ENCODE measurements at regions not wholly inside any gene's neighbourhood (a gene's known extent, or its start where the extent isn't known, plus 50 kb on each side); places are given as distances from the start of the nearest gene placed in this dataset.
"Not testable (repeated sequence)": the region's sequence is repeated elsewhere in the genome, so short reads cannot be mapped to it uniquely, and the experiment has no call there.

GRCh38 chr18:78429127-78430108 is 550.2 kb upstream of the SALL3 start:
- no peak for DNase-seq

DNA sequence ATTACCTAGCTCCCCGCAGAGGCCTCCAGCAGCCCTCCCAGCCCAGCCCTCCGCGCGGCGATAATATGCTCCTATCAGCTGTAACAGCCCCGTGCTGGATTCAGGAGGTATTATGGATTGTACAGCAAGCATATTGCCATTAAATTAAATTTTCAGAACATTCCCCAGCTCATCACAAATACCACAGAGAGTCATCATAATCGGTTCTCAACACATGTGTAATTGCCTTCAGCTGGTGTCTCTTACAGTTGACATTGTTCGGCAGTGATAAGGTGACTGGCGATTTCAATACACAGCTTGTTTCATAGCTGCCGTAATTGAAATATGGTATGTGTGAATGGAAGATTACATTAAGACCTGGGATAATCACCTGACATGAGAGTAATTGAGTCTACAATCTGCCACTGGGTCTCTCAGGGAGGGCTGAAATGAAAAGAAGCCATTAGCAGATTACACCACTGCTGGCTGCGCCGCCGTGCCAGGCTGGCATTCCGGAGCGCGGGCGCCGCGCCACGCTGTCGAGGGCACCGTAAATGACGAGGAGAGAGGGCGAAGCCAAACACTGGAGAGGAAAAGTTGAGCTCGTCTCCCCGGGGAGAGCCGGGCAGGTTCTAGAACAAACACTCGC is 549.4 kb upstream of the SALL3 start:
- DNase-seq = no peak

- no peak for DNase-seq
These were observed 548.0 kb upstream of the SALL3 start for GRCh38 chr18:78431606-78432005.

GRCh38 chr18:78433562-78433961 is 546.1 kb upstream of the SALL3 start:
- no peak for DNase-seq

DNA sequence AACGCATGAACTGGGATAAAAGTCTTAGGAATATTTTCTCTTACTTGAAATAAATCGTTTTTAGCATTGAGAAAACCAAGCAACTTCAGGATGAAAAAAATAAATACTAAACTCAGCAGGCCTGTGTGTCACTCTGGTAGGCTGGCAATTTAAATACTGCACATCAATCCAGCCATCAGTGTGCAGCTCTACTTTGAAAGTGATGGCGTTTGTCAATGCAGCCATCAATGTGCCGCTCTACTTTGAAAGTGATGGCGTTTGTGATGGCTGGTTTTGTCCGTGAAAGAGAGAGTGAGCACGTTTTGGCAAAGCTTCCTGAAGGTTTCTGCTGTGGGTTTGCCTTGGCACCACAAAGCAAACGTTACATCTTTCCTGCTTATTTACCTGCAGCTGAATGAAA is 543.5 kb upstream of the SALL3 start:
- DNase-seq = no peak

DNA sequence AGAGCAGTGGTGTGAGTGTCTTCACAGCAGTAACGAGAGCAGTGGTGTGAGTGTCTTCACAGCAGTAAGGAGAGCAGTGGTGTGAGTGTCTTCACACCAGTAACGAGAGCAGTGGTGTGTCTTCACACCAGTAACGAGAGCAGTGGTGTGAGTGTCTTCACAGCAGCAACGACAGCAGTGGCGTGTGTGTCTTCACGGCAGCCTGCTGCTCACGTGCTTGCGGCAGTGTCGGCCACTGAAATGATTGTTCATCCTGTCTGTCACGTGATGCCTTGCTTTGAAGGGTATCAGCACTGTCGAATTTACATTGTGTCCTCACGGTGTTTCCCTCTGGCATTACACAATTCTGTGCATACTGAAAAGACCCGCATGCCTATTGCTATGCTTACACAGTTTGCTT is 541.4 kb upstream of the SALL3 start:
- DNase-seq = not testable (repeated sequence)

DNA sequence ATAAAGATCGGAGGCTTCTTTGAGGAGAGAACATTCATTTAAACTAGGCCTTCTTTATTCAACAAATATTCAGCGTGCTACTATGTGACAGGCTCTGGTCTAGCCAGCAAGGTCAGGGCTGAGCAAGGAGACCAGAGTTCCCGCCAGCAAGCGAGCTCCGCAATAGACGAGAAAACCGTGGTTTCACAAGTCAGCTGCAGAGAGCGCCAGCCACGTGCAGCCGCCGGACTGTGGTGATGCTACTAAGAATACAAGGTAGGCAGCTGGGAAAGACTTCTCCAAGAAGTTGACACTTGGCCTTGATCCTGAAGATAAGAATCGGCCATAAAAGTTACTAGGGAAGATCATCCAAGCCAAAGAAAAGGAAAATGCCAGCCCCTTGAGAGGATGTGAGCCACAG is 533.7 kb upstream of the SALL3 start:
- DNase-seq = no peak

- DNase-seq = no peak
These were observed 532.4 kb upstream of the SALL3 start for GRCh38 chr18:78447211-78447610.

GRCh38 chr18:78448106-78448505 is 531.5 kb upstream of the SALL3 start:
- no peak for DNase-seq

- DNase-seq = no peak
These were observed 531.0 kb upstream of the SALL3 start for GRCh38 chr18:78448591-78448990.

GRCh38 chr18:78454221-78454620 is 525.4 kb upstream of the SALL3 start:
- DNase-seq = no peak

DNA sequence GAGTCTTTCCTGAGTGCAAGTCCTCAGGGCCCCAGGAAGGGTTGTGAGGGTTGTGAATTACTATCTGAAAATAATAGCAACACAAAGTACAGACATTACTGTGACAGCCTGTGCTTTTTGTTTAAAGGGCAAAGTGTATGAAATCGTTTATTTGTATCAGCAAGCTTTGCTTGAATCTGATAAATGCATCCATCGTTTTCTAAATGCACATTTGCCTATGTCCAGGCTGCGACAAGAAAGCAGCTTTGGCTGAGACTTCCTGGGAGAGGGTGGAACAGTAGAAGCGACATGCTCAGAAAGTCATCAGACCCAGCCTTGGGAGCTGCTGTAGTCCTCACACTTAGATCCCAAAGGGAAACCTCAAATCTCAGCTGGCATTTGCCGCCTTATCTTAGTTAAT is 524.2 kb upstream of the SALL3 start:
- DNase-seq = no peak

GRCh38 chr18:78457011-78457410 is 522.6 kb upstream of the SALL3 start:
- no peak for DNase-seq

DNA sequence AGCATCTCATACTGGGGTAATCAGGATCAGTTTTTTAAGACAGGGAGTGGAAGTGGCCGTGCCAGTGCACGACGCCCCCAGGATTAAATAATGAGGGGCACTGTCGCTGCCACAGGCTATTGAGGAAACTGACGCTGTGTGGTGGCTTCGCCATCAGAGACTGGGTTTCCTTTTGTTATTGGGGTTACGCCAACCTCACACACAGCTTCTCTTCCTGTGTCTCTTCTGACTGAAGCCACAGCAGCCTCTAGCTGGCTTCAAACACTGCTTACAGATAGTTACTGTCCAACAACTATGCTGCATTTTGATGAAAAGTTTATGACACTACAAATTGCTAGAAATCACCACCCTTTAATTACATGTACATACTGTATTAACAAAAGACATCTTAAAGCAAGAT is 521.9 kb upstream of the SALL3 start:
- DNase-seq = no peak

GRCh38 chr18:78458356-78458755 is 521.3 kb upstream of the SALL3 start:
- DNase-seq = no peak

GRCh38 chr18:78459668-78460067 is 520.0 kb upstream of the SALL3 start:
- DNase-seq = no peak

DNA sequence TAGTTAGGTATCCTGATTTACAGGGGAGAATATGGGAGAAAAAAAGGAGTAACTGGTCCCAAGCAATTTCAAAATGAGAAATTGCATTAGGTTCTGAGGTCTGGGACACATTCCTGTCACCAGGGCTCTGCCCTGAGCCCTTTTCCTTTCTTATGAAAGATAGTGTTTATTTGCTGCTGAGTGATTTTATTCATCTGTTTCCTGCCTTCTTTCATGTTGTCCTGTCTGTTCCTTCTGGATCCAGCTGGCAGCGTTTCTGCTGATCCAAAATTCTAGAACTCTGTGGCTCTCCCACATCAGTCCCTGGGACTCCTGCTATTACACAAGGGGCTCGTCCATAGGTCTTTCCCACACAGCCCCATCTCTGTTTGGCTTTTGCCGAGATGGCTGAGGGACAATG is 519.1 kb upstream of the SALL3 start:
- no peak for DNase-seq

GRCh38 chr18:78473563-78473962 is 506.1 kb upstream of the SALL3 start:
- no peak for DNase-seq

- no peak for DNase-seq
These were observed 501.8 kb upstream of the SALL3 start for GRCh38 chr18:78477840-78478239.

DNA sequence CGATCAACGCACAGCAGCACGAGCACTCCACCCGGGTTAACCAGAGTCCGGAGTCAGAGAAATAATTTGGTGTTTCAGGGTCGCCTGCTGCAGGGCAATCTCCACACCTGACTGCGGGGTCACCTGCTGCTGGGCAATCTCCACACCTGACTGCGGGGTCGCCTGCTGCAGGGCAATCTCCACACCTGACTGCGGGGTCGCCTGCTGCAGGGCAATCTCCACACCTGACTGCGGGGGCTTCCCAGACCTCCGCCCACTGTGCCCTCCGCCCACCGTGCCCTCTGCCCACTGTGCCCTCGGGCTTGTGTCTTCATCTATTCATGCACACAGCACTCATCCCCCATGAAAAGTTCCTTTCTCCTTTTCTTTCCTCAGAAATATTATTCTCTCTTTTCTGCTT is 500.2 kb upstream of the SALL3 start:
- no peak for DNase-seq

DNA sequence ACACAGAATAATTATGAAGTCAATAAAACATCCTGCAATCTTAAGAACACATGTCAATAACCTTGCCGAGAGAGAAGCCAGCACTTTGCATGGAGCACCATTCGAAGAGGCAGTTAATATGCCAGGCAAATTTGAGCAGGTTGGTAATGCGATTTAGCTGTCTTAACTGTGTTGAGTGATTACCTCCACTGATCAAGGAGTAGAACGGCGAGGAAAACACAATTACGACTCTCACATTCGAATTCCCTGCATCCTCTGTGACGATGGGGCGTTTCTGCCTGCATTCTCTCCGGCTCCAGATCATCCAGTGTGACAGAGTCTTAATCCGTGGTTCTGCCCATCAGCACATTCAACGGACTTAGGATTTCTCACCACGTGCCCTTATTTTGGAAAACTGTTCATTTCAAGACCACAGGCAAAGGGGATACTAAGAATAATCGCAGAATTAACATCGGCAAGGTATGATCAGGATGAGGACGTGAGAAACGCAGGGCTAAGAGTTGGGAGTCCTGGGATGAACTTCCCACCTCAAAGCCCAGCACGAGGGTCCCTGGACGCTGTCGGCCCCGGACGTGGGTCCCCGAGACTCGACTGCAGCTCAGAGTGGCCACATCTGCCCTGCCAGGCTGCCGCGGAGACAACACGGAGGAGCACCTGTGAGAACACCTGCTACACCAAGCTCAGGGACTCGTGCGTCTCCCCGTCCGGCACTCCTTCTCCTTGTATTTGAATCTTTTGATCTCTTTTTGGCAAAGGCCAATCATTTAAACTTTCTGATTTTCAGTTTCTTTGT is 499.2 kb upstream of the SALL3 start:
- no peak for DNase-seq

GRCh38 chr18:78482378-78482777 is 497.2 kb upstream of the SALL3 start:
- DNase-seq = no peak

GRCh38 chr18:78487649-78488048 is 492.0 kb upstream of the SALL3 start:
- no peak for DNase-seq

All from NCI-H187 (cell line).